Ovary (tissue), 7 donors: ENCODE measurements at regions not wholly inside any gene's neighbourhood (a gene's known extent, or its start where the extent isn't known, plus 50 kb on each side); places are given as distances from the start of the nearest gene placed in this dataset.
A peak's percentile ranks its signal among the peaks of the same experiment; 100 is the strongest.

ENCODE experiments used
- DNase-seq, 5 donors: peaks; one replicate each; pipeline ENCODE4 v3.0.0-alpha.2; 2019 to 2020
- H3K27ac ChIP-seq, 2 donors: fragments of 200-600 bp; one replicate each; pipeline versions ENCODE4 v1.5.1 to v1.8.0; 2019 to 2022
- H3K27me3 ChIP-seq: fragments of 200-600 bp; one replicate; pipeline ENCODE4 v1.8.0; 2022
- H3K36me3 ChIP-seq: fragments of 200-600 bp; sonication (generic); one replicate; pipeline ENCODE4 v1.5.1; 2019
- H3K4me1 ChIP-seq: one replicate; pipeline ENCODE4 v1.8.1; 2013; ENCODE audit warnings: mild to moderate bottlenecking, moderate library complexity; ENCODE audit not compliant: insufficient read depth
- H3K4me3 ChIP-seq: fragments of 200-600 bp; sonication (generic); one replicate; pipeline ENCODE4 v1.5.1; 2017
- H3K9me3 ChIP-seq, 2 donors: fragments of 200-600 bp in 1 of 2; sonication (generic) in 1 of 2; one replicate each; pipeline versions ENCODE4 v1.5.1 to v1.8.1; 2013 to 2019; ENCODE audit warnings: mild to moderate bottlenecking in 1 of 2, moderate library complexity in 1 of 2
- EP300 ChIP-seq: sonication (generic); formaldehyde crosslinking; IDR thresholded peaks from one replicate; pipeline ENCODE4 v1.6.1; 2017; ENCODE audit warnings: antibody characterized with exemption
- POLR2A ChIP-seq: fragments of 450-650 bp; IDR thresholded peaks from one replicate; pipeline ENCODE4 v1.6.1; 2017; ENCODE audit warnings: antibody characterized with exemption, mild to moderate bottlenecking, moderate library complexity
- WGBS, 3 donors: extraction: QIAGEN DNeasy Blood & Tissue Kit in 1 of 3; methylation state at CpG; one replicate each; pipeline versions ENCODE4 v1.1.5 to v1.1.7; 2013 to 2017; 5-methylcytosine and 5-hydroxymethylcytosine counted together
- intact Hi-C, 4 donors: fragments of 100-400 bp; cut with DNase I; formaldehyde crosslinking; loops; one replicate each; pipeline versions ENCODE4 v1.11.0 to v1.15.1; 2022 to 2023
- TF ChIP-seq, protein P1 (sequence below), 3 donors: fragments of 450-650 bp in 2 of 3; fragments of 200-600 bp in 1 of 3; IDR thresholded peaks; one replicate each; pipeline versions ENCODE4 v1.5.1 to v1.8.0; 2016 to 2022; ENCODE audit warnings: antibody characterized with exemption in 3 of 3, mild to moderate bottlenecking in 1 of 3
- donor health status: DM: no; HTN: no; CAD: no; lungs with moderate emphysema.
- donor health status: DM: no; HTN: no; CAD: no.
- donor health status: Bipolar disorder and iron deficiency.
- donor health status: DM: no; HTN: no; CAD: no.
- donor health status: DM: yes; HTN: yes; CAD: no.

DNA sequence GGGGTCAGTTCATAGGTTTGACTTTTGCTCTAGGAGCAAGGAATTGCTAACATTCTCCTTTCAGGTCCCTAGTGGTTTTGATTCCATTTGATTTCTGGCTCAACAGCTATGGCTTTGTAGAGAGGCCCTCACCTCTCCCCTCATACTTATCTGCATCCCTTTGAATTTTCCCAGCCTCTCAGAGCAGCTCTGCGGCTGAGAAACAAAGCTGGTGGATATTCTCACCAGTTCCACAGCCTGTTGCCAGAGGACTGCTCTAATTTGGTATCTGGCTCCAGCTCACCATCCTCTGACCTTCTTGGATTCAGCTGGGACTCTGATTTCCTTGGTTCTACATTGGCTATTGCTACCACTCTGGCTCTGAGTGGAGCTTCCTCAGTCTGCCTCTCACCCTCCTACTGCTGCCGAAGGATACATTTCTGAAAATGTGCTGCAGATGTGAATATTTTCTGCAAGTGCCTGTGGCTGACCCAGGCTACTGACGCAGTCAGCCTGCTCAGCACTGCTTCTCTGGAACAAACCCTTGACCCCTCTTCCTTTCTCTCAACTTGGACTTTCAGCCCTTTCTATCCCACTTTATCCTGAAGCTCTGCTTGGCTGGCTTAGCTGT is 110.9 kb upstream of the ENPEP start:
- Histone ChIP-seq H3K36me3 (no peaks in the 10 kb centered on the region), H3K9me3 (no peaks in the 10 kb centered on the region), H3K4me1 (no peaks in the 10 kb centered on the region), H3K27me3 (no peaks in the 10 kb centered on the region), H3K4me3 (no peak overlapping the region), H3K27ac (no peak overlapping the region)
- TF ChIP-seq, protein P1, sequence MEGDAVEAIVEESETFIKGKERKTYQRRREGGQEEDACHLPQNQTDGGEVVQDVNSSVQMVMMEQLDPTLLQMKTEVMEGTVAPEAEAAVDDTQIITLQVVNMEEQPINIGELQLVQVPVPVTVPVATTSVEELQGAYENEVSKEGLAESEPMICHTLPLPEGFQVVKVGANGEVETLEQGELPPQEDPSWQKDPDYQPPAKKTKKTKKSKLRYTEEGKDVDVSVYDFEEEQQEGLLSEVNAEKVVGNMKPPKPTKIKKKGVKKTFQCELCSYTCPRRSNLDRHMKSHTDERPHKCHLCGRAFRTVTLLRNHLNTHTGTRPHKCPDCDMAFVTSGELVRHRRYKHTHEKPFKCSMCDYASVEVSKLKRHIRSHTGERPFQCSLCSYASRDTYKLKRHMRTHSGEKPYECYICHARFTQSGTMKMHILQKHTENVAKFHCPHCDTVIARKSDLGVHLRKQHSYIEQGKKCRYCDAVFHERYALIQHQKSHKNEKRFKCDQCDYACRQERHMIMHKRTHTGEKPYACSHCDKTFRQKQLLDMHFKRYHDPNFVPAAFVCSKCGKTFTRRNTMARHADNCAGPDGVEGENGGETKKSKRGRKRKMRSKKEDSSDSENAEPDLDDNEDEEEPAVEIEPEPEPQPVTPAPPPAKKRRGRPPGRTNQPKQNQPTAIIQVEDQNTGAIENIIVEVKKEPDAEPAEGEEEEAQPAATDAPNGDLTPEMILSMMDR (IDR thresholded peaks at IDR 0.05), result no peak
- no peak for TF ChIP-seq POLR2A
- TF ChIP-seq EP300, result no peak
- WGBS, 3 donors, result 19 to 24% (median 22%) methylated on average over 3 of the region's 3 CpGs
- intact Hi-C loops, result no loop called here
- peak in 1 of 5 donors; percentile 24 for DNase-seq

DNA sequence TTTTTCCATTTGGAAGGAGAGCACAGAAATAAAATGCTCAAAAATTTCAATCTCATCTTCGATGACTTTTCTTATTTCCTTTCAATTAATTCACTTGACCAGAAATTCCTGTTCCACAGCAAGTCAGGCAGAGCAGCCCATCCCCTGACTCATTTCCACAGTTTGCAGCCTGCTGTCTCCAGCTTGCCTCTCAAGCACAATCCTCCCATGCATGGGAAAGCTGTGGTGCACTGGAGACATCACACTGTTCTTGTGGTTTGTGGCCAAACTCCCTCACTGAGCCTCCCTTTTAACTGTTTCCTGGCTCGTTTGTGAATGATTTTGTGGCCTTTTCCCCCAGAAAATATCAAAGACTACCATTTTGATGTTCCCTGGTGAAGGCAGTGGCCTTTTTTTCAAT is 114.0 kb upstream of the ENPEP start:
- TF ChIP-seq POLR2A (no peak), EP300 (no peak)
- TF ChIP-seq, protein P1 (IDR thresholded peaks at IDR 0.05), result no peak
- no peak overlapping the region for H3K27ac ChIP-seq
- H3K9me3 ChIP-seq, result no peaks in the 10 kb centered on the region
- intact Hi-C loops, result no loop called here
- no peaks in the 10 kb centered on the region for H3K36me3 ChIP-seq
- no peak overlapping the region for H3K4me3 ChIP-seq
- H3K27me3 ChIP-seq, result no peaks in the 10 kb centered on the region
- H3K4me1 ChIP-seq, result no peaks in the 10 kb centered on the region
- no peak for DNase-seq
- WGBS, 3 donors, result 23 to 36% (median 26%) methylated on average over 2 of the region's 2 CpGs

- no peak for DNase-seq
- H3K4me3 ChIP-seq, result no peak overlapping the region
- H3K27ac ChIP-seq, result no peak overlapping the region
- TF ChIP-seq, protein P1 (IDR thresholded peaks at IDR 0.05), result no peak
- TF ChIP-seq EP300, result no peak
- TF ChIP-seq POLR2A, result no peak
- H3K9me3 ChIP-seq, result no peaks in the 10 kb centered on the region
- no peaks in the 10 kb centered on the region for H3K4me1 ChIP-seq
- no peaks in the 10 kb centered on the region for H3K36me3 ChIP-seq
- intact Hi-C loops, result no loop called here
- 69 to 88% (median 73%) methylated on average over 1 of the region's 1 CpG for WGBS, 3 donors
- H3K27me3 ChIP-seq, result no peaks in the 10 kb centered on the region
These were observed 116.9 kb upstream of the ENPEP start for GRCh38 chr4:110359076-110359475.

GRCh38 chr4:110357521-110357920 is 118.4 kb upstream of the ENPEP start:
- no peak for DNase-seq
- Histone ChIP-seq H3K27me3 (no peaks in the 10 kb centered on the region), H3K9me3 (no peaks in the 10 kb centered on the region), H3K4me1 (no peaks in the 10 kb centered on the region), H3K4me3 (no peak overlapping the region), H3K36me3 (no peaks in the 10 kb centered on the region), H3K27ac (no peak overlapping the region)
- intact Hi-C loops, result no loop called here
- no peak for TF ChIP-seq EP300
- no peak for TF ChIP-seq POLR2A
- TF ChIP-seq, protein P1 (IDR thresholded peaks at IDR 0.05), result no peak
- WGBS, 3 donors, result 98 to 100% (median 99%) methylated on average over 2 of the region's 2 CpGs
